ENCODE measurements at regions not wholly inside any gene's neighbourhood (a gene's known extent, or its start where the extent isn't known, plus 50 kb on each side); places are given as distances from the start of the nearest gene placed in this dataset.

GRCh38 chr7:142409471-142409870 is 151.6 kb upstream of the PRSS58 start:
- Histone ChIP-seq H3K18ac (ENCODE audit: low read depth, low read length) (no peak overlapping the region), H3K4ac (ENCODE audit: low read depth, low read length) (no peak overlapping the region), H2AK9ac (replicated peaks; ENCODE audit: low read depth, low read length, poor library complexity) (no peak overlapping the region), H3K27ac (ENCODE audit: insufficient read depth, low read length) (no peak overlapping the region), H3K9ac (ENCODE audit: low read depth, low read length) (no peak overlapping the region), H4K5ac (ENCODE audit: low read depth, low read length) (no peak overlapping the region), H3K79me1 (ENCODE audit: low read depth in 1 of 2, low read length in 2 of 2) (no peaks in the 10 kb centered on the region), H2BK20ac (ENCODE audit: low read depth, low read length) (no peak overlapping the region), H4K8ac (ENCODE audit: low read depth in 2 of 2, low read length in 2 of 2) (no peak overlapping the region), H3K36me3 (ENCODE audit: control insufficient read depth, insufficient read depth, low read length) (no peaks in the 10 kb centered on the region), H2AK5ac (ENCODE audit: low read depth, low read length) (no peak overlapping the region), H2BK15ac (ENCODE audit: low read depth, low read length) (no peak overlapping the region), H3K9me3 (ENCODE audit: control insufficient read depth, insufficient read depth, low read length) (no peaks in the 10 kb centered on the region), H3K4me2 (ENCODE audit: low read depth, low read length) (no peak overlapping the region), H4K20me1 (ENCODE audit: insufficient read depth, low read length) (no peaks in the 10 kb centered on the region; the same call in 1 of the 2 replicates), H2BK120ac (ENCODE audit: low read depth, low read length) (no peak overlapping the region), H3K56ac (ENCODE audit: extremely low read depth, insufficient read depth, low read length) (no peak overlapping the region), H3K23ac (ENCODE audit: low read depth, low read length) (no peak overlapping the region), H3K4me3 (ENCODE audit: insufficient read depth, low read depth, low read length) (no peak overlapping the region), H3K4me1 (ENCODE audit: control insufficient read depth, insufficient read depth, low read length) (peaks cover 2% of the 10 kb centered on the region; the same call in 1 of the 2 replicates), H3K9me1 (ENCODE audit: insufficient read depth, low read length) (no peaks in the 10 kb centered on the region), H4K91ac (ENCODE audit: insufficient read depth, low read depth, low read length) (no peak overlapping the region), H3K27me3 (ENCODE audit: control insufficient read depth, insufficient read depth, low read length) (no peaks in the 10 kb centered on the region; the same call in none of the 2 replicates), H3K14ac (replicated peaks; ENCODE audit: low read depth, low read length) (no peak overlapping the region), H2BK5ac (ENCODE audit: low read depth, low read length, poor library complexity, severe bottlenecking) (no peak overlapping the region), H2AFZ (replicated peaks; ENCODE audit: low read length, poor library complexity) (no peak overlapping the region)
- POLR2A ChIA-PET (ENCODE audit: unreplicated experiment), result no interaction called here
- DNase-seq (no peak), ATAC-seq (ENCODE audit: low read depth) (no peak)
- no TSS peak for BruUV-seq (replicated peaks)
- intact Hi-C loops (cut with micrococcal nuclease), result no loop called here
- dilution Hi-C loops (cut with HindIII; ENCODE audit: low sequenced_read_pairs, unreplicated experiment), result no loop called here
- CTCF ChIA-PET, result no interaction called here
- no peak for TF ChIP-seq RFX5 (IDR thresholded peaks at IDR 0.05; ENCODE audit: low read depth, low read length)
- no peak for TF ChIP-seq ELK1 (IDR thresholded peaks at IDR 0.05; ENCODE audit: borderline replicate concordance, low read depth, low read length)
- no peak for TF ChIP-seq MAFK (IDR thresholded peaks at IDR 0.05; ENCODE audit: low read depth, low read length)
- no peak for TF ChIP-seq NFE2L2 (IDR thresholded peaks at IDR 0.05; ENCODE audit: low read depth, low read length)
- TF ChIP-seq MXI1 (IDR thresholded peaks at IDR 0.05; ENCODE audit: borderline replicate concordance, low read depth, low read length), result no peak
- in situ Hi-C loops (cut with MboI; ENCODE audit: low sequenced_read_pairs), result no loop called here
